B cell (primary cell): ENCODE measurements at regions not wholly inside any gene's neighbourhood (a gene's known extent, or its start where the extent isn't known, plus 50 kb on each side); places are given as distances from the start of the nearest gene placed in this dataset.

Source experiments
- ATAC-seq: fragments of 200-7000 bp; cut with Tn5 transposase; one replicate; pipeline ENCODE4 v1.10.0; 2021; ENCODE audit warnings: low read depth, mild to moderate bottlenecking, moderate number of reproducible peaks, moderate library complexity
- CTCF ChIA-PET: fragments of 350-600 bp; sonication (Branson Sonifier 250); formaldehyde crosslinking; loops from one replicate; lab custom pipeline; 2021; ENCODE audit warnings: antibody characterized with exemption, inconsistent platforms; lab: Charles Lee
- POLR2A ChIA-PET: fragments of 350-600 bp; sonication (Branson Sonifier 250); formaldehyde crosslinking; loops from one replicate; lab custom pipeline; 2021; ENCODE audit warnings: antibody characterized with exemption; lab: Charles Lee
- DNase-seq: peaks from one replicate; pipeline ENCODE4 v3.0.0; 2013
- H2AFZ ChIP-seq: 2 replicates; pipeline ENCODE4 v1.6.1; 2012; ENCODE audit warnings: mild to moderate bottlenecking, low read depth, low read length; ENCODE audit not compliant: insufficient read depth, poor library complexity, severe bottlenecking
- H3K27ac ChIP-seq, 2 donors: 1 replicate in 1 of 2; 2 replicates in 1 of 2; pipeline ENCODE4 v1.5.1; 2012 to 2013; ENCODE audit warnings: low read length in 2 of 2, mild to moderate bottlenecking in 2 of 2, moderate library complexity in 1 of 2
- H3K27me3 ChIP-seq, 4 experiments: fragments of 200-600 bp in 1 of 4; sonication (generic) in 1 of 4; replicated peaks in 1 of 4; 1 replicate in 2 of 4; 2 replicates in 2 of 4; pipeline versions ENCODE4 v1.6.1 to v1.7.0; 2013 to 2016; ENCODE audit warnings: low read length in 3 of 4, mild to moderate bottlenecking in 2 of 4, mixed read lengths in 1 of 4, moderate library complexity in 1 of 4; ENCODE audit not compliant: insufficient read depth in 4 of 4, control insufficient read depth in 3 of 4; ENCODE audit errors: control extremely low read depth in 1 of 4
- H3K36me3 ChIP-seq, 2 experiments: replicated peaks in 1 of 2; 1 replicate in 1 of 2; 2 replicates in 1 of 2; pipeline versions ENCODE4 v1.6.1 to v1.7.1; 2013; ENCODE audit warnings: low read length in 1 of 2; ENCODE audit not compliant: insufficient read depth in 2 of 2, control insufficient read depth in 1 of 2; ENCODE audit errors: control extremely low read depth in 1 of 2, extremely low read depth in 1 of 2
- H3K4me1 ChIP-seq, 2 donors: fragments of 200-600 bp in 1 of 2; sonication (generic) in 1 of 2; 1 replicate in 1 of 2; 2 replicates in 1 of 2; pipeline versions ENCODE4 v1.5.1 to v1.6.1; 2013 to 2017; ENCODE audit warnings: low read length in 2 of 2; ENCODE audit not compliant: control insufficient read depth in 2 of 2, insufficient read depth in 2 of 2
- H3K4me2 ChIP-seq: replicated peaks from 2 replicates; pipeline ENCODE3; 2012; ENCODE audit warnings: mild to moderate bottlenecking, low read depth, low read length; ENCODE audit not compliant: poor library complexity, severe bottlenecking
- H3K4me3 ChIP-seq, 5 experiments: fragments of 200-600 bp in 1 of 5; sonication (generic) in 1 of 5; 1 replicate in 3 of 5; 2 replicates in 2 of 5; pipeline versions ENCODE4 v1.5.1 to v1.7.0; 2011 to 2016; ENCODE audit warnings: low read length in 4 of 5, mild to moderate bottlenecking in 4 of 5, low read depth in 2 of 5, control low read depth in 1 of 5, moderate library complexity in 1 of 5; ENCODE audit not compliant: insufficient read depth in 1 of 5; ENCODE audit errors: control extremely low read depth in 1 of 5, extremely low read depth in 1 of 5
- H3K79me2 ChIP-seq: fragments of 200-600 bp; sonication (generic); one replicate; pipeline ENCODE4 v1.6.0; 2016; ENCODE audit warnings: low read length; ENCODE audit not compliant: control insufficient read depth, insufficient read depth
- H3K9ac ChIP-seq: fragments of 200-600 bp; sonication (generic); 2 replicates; pipeline ENCODE4 v1.6.1; 2017; ENCODE audit warnings: mild to moderate bottlenecking, low read length, moderate library complexity
- H3K9me3 ChIP-seq, 3 donors: one replicate each; pipeline versions ENCODE4 v1.6.1 to v1.7.1; 2013; ENCODE audit warnings: low read length in 2 of 3; ENCODE audit not compliant: control insufficient read depth in 2 of 3, insufficient read depth in 1 of 3; ENCODE audit errors: control extremely low read depth in 1 of 3
- H4K20me1 ChIP-seq: 2 replicates; pipeline ENCODE4 v1.6.0; 2012; ENCODE audit warnings: mild to moderate bottlenecking, low read length; ENCODE audit not compliant: insufficient read depth, control insufficient read depth, poor library complexity, severe bottlenecking
- H3K27ac Mint-ChIP-seq: one replicate; pipeline ENCODE4 v1.8.0; 2021; ENCODE audit warnings: mixed read lengths
- H3K27me3 Mint-ChIP-seq: one replicate; pipeline ENCODE4 v1.8.0; 2021; ENCODE audit warnings: mixed read lengths
- H3K4me1 Mint-ChIP-seq: one replicate; pipeline ENCODE4 v1.8.0; 2021; ENCODE audit warnings: mixed read lengths
- H3K4me3 Mint-ChIP-seq: one replicate; pipeline ENCODE4 v1.8.0; 2021; ENCODE audit warnings: mixed read lengths
- H3K9me3 Mint-ChIP-seq: one replicate; pipeline ENCODE4 v1.8.0; 2022; ENCODE audit warnings: mixed read lengths; ENCODE audit not compliant: insufficient read depth
- CTCF ChIP-seq: fragments of 200-600 bp; IDR thresholded peaks from one replicate; pipeline ENCODE4 v1.8.0; 2022; ENCODE audit warnings: antibody characterized with exemption, mild to moderate bottlenecking
- EZH2 ChIP-seq: IDR thresholded peaks from 2 replicates; pipeline ENCODE4 v1.6.1; 2012; ENCODE audit warnings: borderline replicate concordance, low read depth, mild to moderate bottlenecking, moderate library complexity, low read length; ENCODE audit not compliant: insufficient read depth, poor library complexity, severe bottlenecking
- WGBS: methylation state at CpG from one replicate; pipeline ENCODE4 v1.1.5; 2013; ENCODE audit warnings: missing lambda C conversion rate; ENCODE audit not compliant: insufficient coverage; 5-methylcytosine and 5-hydroxymethylcytosine counted together
- intact Hi-C: fragments of 100-400 bp; cut with micrococcal nuclease; formaldehyde crosslinking; loops from one replicate; pipeline ENCODE4 v1.10.0; 2022

- no CpG with 5 or more reads among the region's 4 CpGs for WGBS
- ATAC-seq (no peak), DNase-seq (no peak)
- Mint-ChIP-seq H3K4me1 (no peaks in the 10 kb centered on the region), H3K9me3 (no peaks in the 10 kb centered on the region), H3K4me3 (no peak overlapping the region), H3K27ac (no peak overlapping the region), H3K27me3 (peaks cover 6% of the 10 kb centered on the region)
- H3K36me3 ChIP-seq: no peaks in the 10 kb centered on the region
- POLR2A ChIA-PET: no interaction called here
- H4K20me1 ChIP-seq: no peaks in the 10 kb centered on the region
- no peak overlapping the region for H3K9ac ChIP-seq
- no peak overlapping the region for H3K4me2 ChIP-seq
- no peaks in the 10 kb centered on the region for H3K4me1 ChIP-seq
- CTCF ChIA-PET: no interaction called here
- intact Hi-C loops: no loop called here
- H3K27ac ChIP-seq: no peak overlapping the region
- no peaks in the 10 kb centered on the region for H3K79me2 ChIP-seq
- no peak overlapping the region for H2AFZ ChIP-seq
- no peak overlapping the region for H3K4me3 ChIP-seq
- no peaks in the 10 kb centered on the region for H3K27me3 ChIP-seq
- no peaks in the 10 kb centered on the region for H3K9me3 ChIP-seq
- TF ChIP-seq EZH2: no peak
- no peak for TF ChIP-seq CTCF
Measured at GRCh38 chrX:8919801-8920200, 114.1 kb downstream of the FAM9B start.

- ATAC-seq: no peak
Measured at GRCh38 chrX:8916697-8917096, 115.5 kb upstream of the FAM9A start.

More at GRCh38 chrX:8916697-8917096, 115.5 kb upstream of the FAM9A start:
- ChIA-PET POLR2A (no interaction called here), CTCF (no interaction called here)
- Histone ChIP-seq H3K4me1 (no peaks in the 10 kb centered on the region), H4K20me1 (no peaks in the 10 kb centered on the region), H3K79me2 (no peaks in the 10 kb centered on the region), H3K27me3 (no peaks in the 10 kb centered on the region), H2AFZ (no peak overlapping the region), H3K27ac (no peak overlapping the region), H3K9me3 (no peaks in the 10 kb centered on the region), H3K36me3 (no peaks in the 10 kb centered on the region), H3K9ac (no peak overlapping the region), H3K4me3 (no peak overlapping the region), H3K4me2 (no peak overlapping the region)
- no peak overlapping the region for H3K4me3 Mint-ChIP-seq
- no peak for DNase-seq
- intact Hi-C loops: no loop called here
- H3K27ac Mint-ChIP-seq: no peak overlapping the region
- no peaks in the 10 kb centered on the region for H3K4me1 Mint-ChIP-seq
- WGBS: no CpG with 5 or more reads among the region's 1 CpG
- H3K27me3 Mint-ChIP-seq: no peaks in the 10 kb centered on the region
- no peaks in the 10 kb centered on the region for H3K9me3 Mint-ChIP-seq
- TF ChIP-seq EZH2 (no peak), CTCF (no peak)
